ENCODE measurements at regions not wholly inside any gene's neighbourhood (a gene's known extent, or its start where the extent isn't known, plus 50 kb on each side); places are given as distances from the start of the nearest gene placed in this dataset.

DNA sequence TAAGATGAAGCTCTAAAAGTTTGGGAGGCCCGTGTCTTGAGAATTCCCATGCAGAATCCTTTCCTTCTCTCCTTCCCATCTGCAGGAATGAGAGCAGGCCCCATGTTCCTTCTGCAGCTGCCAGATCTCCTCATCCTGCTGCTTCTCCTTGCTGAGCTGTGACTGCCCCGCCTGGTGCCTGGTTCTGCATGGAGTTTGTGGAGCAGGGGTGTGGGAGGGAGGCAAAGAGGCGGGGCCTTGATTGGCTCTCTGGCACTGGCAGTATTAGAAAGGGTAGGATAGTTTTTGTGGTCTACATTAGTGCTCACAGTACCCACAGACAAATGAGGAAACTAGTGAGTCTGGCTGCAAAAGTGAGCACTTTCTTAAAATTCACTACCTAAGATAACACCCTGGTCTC is 91.1 kb upstream of the CLPB start:
- Histone ChIP-seq H3K4me2 (ENCODE audit: low read length) (no peak overlapping the region), H2AFZ (ENCODE audit: low read length) (no peak overlapping the region), H3K27ac (ENCODE audit: low read depth, low read length, poor library complexity, severe bottlenecking) (no peak overlapping the region), H3K36me3 (ENCODE audit: insufficient read depth, low read length) (no peaks in the 10 kb centered on the region), H3K9me3 (ENCODE audit: low read length) (no peaks in the 10 kb centered on the region), H3K9ac (ENCODE audit: low read length) (no peak overlapping the region), H3K79me2 (ENCODE audit: insufficient read depth, low read length) (no peaks in the 10 kb centered on the region), H3K9me2 (ENCODE audit: low read depth, low read length) (no peaks in the 10 kb centered on the region), H3F3A (ENCODE audit: insufficient read depth, low read length) (no peaks in the 10 kb centered on the region), H3K4me1 (ENCODE audit: insufficient read depth, low read length, severe bottlenecking) (no peaks in the 10 kb centered on the region), H4K20me1 (ENCODE audit: insufficient read depth, low read length) (no peaks in the 10 kb centered on the region), H3K27me3 (ENCODE audit: insufficient read depth, low read length) (no peaks in the 10 kb centered on the region; the same call in none of the 2 replicates), H3K4me3 (ENCODE audit: low read depth, low read length, poor library complexity, severe bottlenecking) (no peak overlapping the region)
- no peak for TF ChIP-seq EZH2 (IDR thresholded peaks at IDR 0.05; ENCODE audit: borderline replicate concordance, low read length)
- TF ChIP-seq, protein P1, sequence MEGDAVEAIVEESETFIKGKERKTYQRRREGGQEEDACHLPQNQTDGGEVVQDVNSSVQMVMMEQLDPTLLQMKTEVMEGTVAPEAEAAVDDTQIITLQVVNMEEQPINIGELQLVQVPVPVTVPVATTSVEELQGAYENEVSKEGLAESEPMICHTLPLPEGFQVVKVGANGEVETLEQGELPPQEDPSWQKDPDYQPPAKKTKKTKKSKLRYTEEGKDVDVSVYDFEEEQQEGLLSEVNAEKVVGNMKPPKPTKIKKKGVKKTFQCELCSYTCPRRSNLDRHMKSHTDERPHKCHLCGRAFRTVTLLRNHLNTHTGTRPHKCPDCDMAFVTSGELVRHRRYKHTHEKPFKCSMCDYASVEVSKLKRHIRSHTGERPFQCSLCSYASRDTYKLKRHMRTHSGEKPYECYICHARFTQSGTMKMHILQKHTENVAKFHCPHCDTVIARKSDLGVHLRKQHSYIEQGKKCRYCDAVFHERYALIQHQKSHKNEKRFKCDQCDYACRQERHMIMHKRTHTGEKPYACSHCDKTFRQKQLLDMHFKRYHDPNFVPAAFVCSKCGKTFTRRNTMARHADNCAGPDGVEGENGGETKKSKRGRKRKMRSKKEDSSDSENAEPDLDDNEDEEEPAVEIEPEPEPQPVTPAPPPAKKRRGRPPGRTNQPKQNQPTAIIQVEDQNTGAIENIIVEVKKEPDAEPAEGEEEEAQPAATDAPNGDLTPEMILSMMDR (IDR thresholded peaks at IDR 0.05; ENCODE audit: low read length) = no peak

DNA sequence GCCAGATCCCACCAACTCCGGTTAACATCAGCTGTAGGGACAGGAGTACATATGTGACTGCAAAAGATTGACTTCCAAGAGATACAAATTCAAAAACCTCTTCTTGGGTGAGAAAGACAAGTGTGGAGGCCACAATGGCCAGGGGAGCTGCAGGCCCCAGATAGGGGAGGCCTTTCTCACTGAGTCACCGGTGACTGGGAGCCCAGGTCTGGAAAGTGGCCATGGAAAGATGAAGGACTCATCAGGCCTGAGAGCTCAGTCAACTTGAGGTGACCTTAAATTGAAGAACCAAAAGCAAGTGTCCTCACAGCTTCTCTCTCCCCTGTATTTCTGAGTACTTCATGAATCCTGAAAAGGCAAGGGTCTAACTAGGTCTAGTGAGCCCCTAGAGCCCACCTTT is 90.4 kb upstream of the CLPB start:
- Histone ChIP-seq H3K27me3 (ENCODE audit: insufficient read depth, low read length) (no peaks in the 10 kb centered on the region; the same call in none of the 2 replicates), H3K27ac (ENCODE audit: low read depth, low read length, poor library complexity, severe bottlenecking) (no peak overlapping the region), H3K4me3 (ENCODE audit: low read depth, low read length, poor library complexity, severe bottlenecking) (no peak overlapping the region), H4K20me1 (ENCODE audit: insufficient read depth, low read length) (no peaks in the 10 kb centered on the region), H3K9me2 (ENCODE audit: low read depth, low read length) (no peaks in the 10 kb centered on the region), H3K79me2 (ENCODE audit: insufficient read depth, low read length) (no peaks in the 10 kb centered on the region), H3K9me3 (ENCODE audit: low read length) (no peaks in the 10 kb centered on the region), H3K9ac (ENCODE audit: low read length) (no peak overlapping the region), H2AFZ (ENCODE audit: low read length) (no peak overlapping the region), H3F3A (ENCODE audit: insufficient read depth, low read length) (no peaks in the 10 kb centered on the region), H3K36me3 (ENCODE audit: insufficient read depth, low read length) (no peaks in the 10 kb centered on the region), H3K4me2 (ENCODE audit: low read length) (no peak overlapping the region), H3K4me1 (ENCODE audit: insufficient read depth, low read length, severe bottlenecking) (no peaks in the 10 kb centered on the region)
- TF ChIP-seq EZH2 (IDR thresholded peaks at IDR 0.05; ENCODE audit: borderline replicate concordance, low read length) = no peak
- TF ChIP-seq, protein P1 (IDR thresholded peaks at IDR 0.05; ENCODE audit: low read length) = no peak

DNA sequence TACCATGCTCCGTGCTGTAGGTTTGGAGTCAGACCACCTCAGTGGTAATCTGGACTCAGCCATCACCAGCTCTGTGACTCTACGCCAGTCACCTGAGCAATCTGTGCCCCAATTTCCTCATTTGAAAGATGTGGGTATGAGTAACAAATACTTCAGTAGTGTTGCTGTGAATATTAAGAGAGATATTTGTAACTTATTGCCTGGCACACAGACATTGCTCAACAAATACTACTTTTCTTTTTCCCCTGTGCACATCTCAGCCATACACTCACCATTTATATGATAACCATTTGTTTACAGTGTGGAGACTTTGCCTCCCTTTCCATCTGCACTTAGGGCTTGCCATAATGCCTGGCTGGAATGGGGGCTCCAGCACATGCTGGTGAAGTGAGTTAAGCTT is 89.7 kb upstream of the CLPB start:
- H3K9me2 ChIP-seq (ENCODE audit: low read depth, low read length) = no peaks in the 10 kb centered on the region
- H3K9ac ChIP-seq (ENCODE audit: low read length) = no peak overlapping the region
- no peak overlapping the region for H2AFZ ChIP-seq (ENCODE audit: low read length)
- H3K9me3 ChIP-seq (ENCODE audit: low read length) = no peaks in the 10 kb centered on the region
- no peaks in the 10 kb centered on the region for H3F3A ChIP-seq (ENCODE audit: insufficient read depth, low read length)
- H3K36me3 ChIP-seq (ENCODE audit: insufficient read depth, low read length) = no peaks in the 10 kb centered on the region
- no peak for TF ChIP-seq EZH2 (IDR thresholded peaks at IDR 0.05; ENCODE audit: borderline replicate concordance, low read length)
- TF ChIP-seq, protein P1 (IDR thresholded peaks at IDR 0.05; ENCODE audit: low read length) = no peak
- no peaks in the 10 kb centered on the region; the same call in none of the 2 replicates for H3K27me3 ChIP-seq (ENCODE audit: insufficient read depth, low read length)
- H4K20me1 ChIP-seq (ENCODE audit: insufficient read depth, low read length) = no peaks in the 10 kb centered on the region
- H3K4me3 ChIP-seq (ENCODE audit: low read depth, low read length, poor library complexity, severe bottlenecking) = no peak overlapping the region
- no peaks in the 10 kb centered on the region for H3K79me2 ChIP-seq (ENCODE audit: insufficient read depth, low read length)
- no peak overlapping the region for H3K4me2 ChIP-seq (ENCODE audit: low read length)
- H3K27ac ChIP-seq (ENCODE audit: low read depth, low read length, poor library complexity, severe bottlenecking) = no peak overlapping the region
- no peaks in the 10 kb centered on the region for H3K4me1 ChIP-seq (ENCODE audit: insufficient read depth, low read length, severe bottlenecking)
